ENCODE measurements at regions not wholly inside any gene's neighbourhood (a gene's known extent, or its start where the extent isn't known, plus 50 kb on each side); places are given as distances from the start of the nearest gene placed in this dataset.

GRCh38 chr6:148169706-148170105 lies 172.9 kb upstream of the SASH1 start:
- H3K4ac ChIP-seq (replicated peaks; ENCODE audit: insufficient read length, low read depth, low read length) = no peak overlapping the region
- CTCF ChIA-PET (ENCODE audit: partially characterized antibody) = interaction anchor here (0.6 to 3.1 kb wide), 6 partner anchors 8 to 664 kb away, joined by 3 to 12 read pairs (median 3); no protein-coding TSS in a partner anchor

More at GRCh38 chr6:148169706-148170105, 172.9 kb upstream of the SASH1 start:
- Histone ChIP-seq H2BK12ac (ENCODE audit: low read depth, low read length) (no peak overlapping the region), H3K4me3 (ENCODE audit: extremely low read depth in 1 of 4, insufficient read depth in 2 of 4, low read depth in 3 of 4, low read length in 4 of 4) (no peak overlapping the region), H3K4me2 (ENCODE audit: insufficient read depth in 1 of 2, low read depth in 2 of 2, low read length in 2 of 2) (no peak overlapping the region), H3K23me2 (ENCODE audit: low read depth, low read length) (no peaks in the 10 kb centered on the region), H2AK5ac (ENCODE audit: low read depth, low read length) (no peak overlapping the region), H3K23ac (ENCODE audit: insufficient read length) (no peak overlapping the region), H3K36me3 (ENCODE audit: control insufficient read depth in 2 of 4, insufficient read depth in 4 of 4, low read length in 3 of 4) (no peaks in the 10 kb centered on the region), H2BK20ac (ENCODE audit: low read length) (no peak overlapping the region), H2BK15ac (ENCODE audit: low read length) (no peak overlapping the region), H4K5ac (ENCODE audit: insufficient read length, low read depth, low read length) (no peak overlapping the region), H3K27ac (ENCODE audit: low read depth, low read length) (no peak overlapping the region), H3K56ac (replicated peaks; ENCODE audit: insufficient read length, low read depth, low read length) (no peak overlapping the region), H2BK120ac (replicated peaks; ENCODE audit: low read depth, low read length) (no peak overlapping the region), H2BK5ac (ENCODE audit: low read depth, low read length) (no peak overlapping the region), H3K14ac (ENCODE audit: insufficient read length) (no peak overlapping the region), H3K79me2 (ENCODE audit: control insufficient read depth in 1 of 2, insufficient read depth in 2 of 2, low read length in 2 of 2) (no peaks in the 10 kb centered on the region), H3K27me3 (replicated peaks in 1 of 4; ENCODE audit: control insufficient read depth in 3 of 4, extremely low read depth in 1 of 4, insufficient read depth in 3 of 4, low read length in 3 of 4) (no peaks in the 10 kb centered on the region), H3K4me1 (replicated peaks in 1 of 4; ENCODE audit: control insufficient read depth in 3 of 4, insufficient read depth in 4 of 4, low read length in 3 of 4) (peaks cover 0 to 4% (median 1%) of the 10 kb centered on the region in 4 experiments; a peak in 4 of 7 replicates), H4K8ac (ENCODE audit: extremely low read depth, insufficient read depth, low read length) (no peak overlapping the region), H3K9ac (replicated peaks in 1 of 4; ENCODE audit: extremely low read depth in 1 of 4, low read depth in 3 of 4, low read length in 3 of 4) (no peak overlapping the region), H2AFZ (ENCODE audit: low read length) (no peak overlapping the region), H4K20me1 (replicated peaks in 1 of 2; ENCODE audit: control insufficient read depth in 1 of 2, insufficient read depth in 2 of 2, low read length in 2 of 2) (no peaks in the 10 kb centered on the region), H3K9me3 (ENCODE audit: insufficient read depth in 2 of 2, low read depth in 1 of 2, low read length in 1 of 2) (no peaks in the 10 kb centered on the region), H3K18ac (ENCODE audit: extremely low read depth, low read length) (no peak overlapping the region), H4K91ac (replicated peaks; ENCODE audit: insufficient read length, low read length) (no peak overlapping the region), H3K79me1 (ENCODE audit: low read depth, low read length) (no peaks in the 10 kb centered on the region)
- WGBS, 2 experiments (ENCODE audit: extremely low coverage in 1 of 2, insufficient coverage in 1 of 2, insufficient read length in 1 of 2, insufficient replicate concordance in 2 of 2, low coverage in 1 of 2, low lambda C conversion rate in 2 of 2, missing lambda C conversion rate in 1 of 2) = 85% methylated on average over 7 of the region's 8 CpGs; no CpG with 5 or more reads in 1 of the 2 experiments
- FAIRE-seq (no peak), DNase-seq (ENCODE audit: low read depth in 1 of 2, low spot score in 2 of 2) (no peak)
- TF ChIP-seq KDM5A (IDR thresholded peaks at IDR 0.05; ENCODE audit: low read length) (no peak), TEAD4 (IDR thresholded peaks at IDR 0.05; ENCODE audit: low read depth, low read length) (no peak), SP1 (IDR thresholded peaks at IDR 0.05; ENCODE audit: low read depth, low read length) (no peak), ASH2L (IDR thresholded peaks at IDR 0.05; ENCODE audit: low read length) (no peak), BRCA1 (IDR thresholded peaks at IDR 0.05; ENCODE audit: low read depth, low read length) (no peak), MAX (IDR thresholded peaks at IDR 0.05) (no peak), GABPA (IDR thresholded peaks at IDR 0.05; ENCODE audit: borderline replicate concordance, insufficient read depth, low read length) (no peak), POU5F1 (IDR thresholded peaks at IDR 0.05; ENCODE audit: low read depth, low read length) (no peak), KDM4A (IDR thresholded peaks at IDR 0.05; ENCODE audit: low read depth, low read length, severe bottlenecking) (no peak), RBBP5 (IDR thresholded peaks at IDR 0.05; ENCODE audit: borderline replicate concordance, low read depth, low read length) (no peak), NRF1 (IDR thresholded peaks at IDR 0.05; ENCODE audit: low read depth, low read length) (no peak), SP4 (IDR thresholded peaks at IDR 0.05; ENCODE audit: low read length) (no peak)
- POLR2A ChIA-PET (ENCODE audit: partially characterized antibody) = no interaction called here

Data from H1 (cell line).